Activated T-helper 2 cell treated with anti-CD3 and anti-CD28 coated beads, Interferon-gamma antibody, Interleukin-2, Interleukin-4, amounts not matched to agents 10 μg/mL and 5 μg/mL and 100 μg/mL, durations not matched to agents 14 hours and 24 hours and 36 hours (primary cell): ENCODE measurements at regions not wholly inside any gene's neighbourhood (a gene's known extent, or its start where the extent isn't known, plus 50 kb on each side); places are given as distances from the start of the nearest gene placed in this dataset.
"Not testable (repeated sequence)": the region's sequence is repeated elsewhere in the genome, so short reads cannot be mapped to it uniquely, and the experiment has no call there.

Source experiments
- DNase-seq: peaks from one replicate; pipeline ENCODE4 v3.0.0; 2021; ENCODE audit warnings: low spot score
- H3K27ac Mint-ChIP-seq: one replicate; pipeline ENCODE4 v1.8.0; 2021; ENCODE audit warnings: mixed read lengths
- H3K27me3 Mint-ChIP-seq: one replicate; pipeline ENCODE4 v1.8.0; 2021; ENCODE audit warnings: low read depth, mixed read lengths
- H3K36me3 Mint-ChIP-seq: one replicate; pipeline ENCODE4 v1.8.0; 2021; ENCODE audit warnings: low read depth, mixed read lengths
- H3K4me1 Mint-ChIP-seq: one replicate; pipeline ENCODE4 v1.8.0; 2021; ENCODE audit warnings: low read depth, mixed read lengths
- H3K4me3 Mint-ChIP-seq: one replicate; pipeline ENCODE4 v1.8.0; 2021; ENCODE audit warnings: low read depth, mild to moderate bottlenecking, moderate library complexity, mixed read lengths
- H3K9me3 Mint-ChIP-seq: one replicate; pipeline ENCODE4 v1.8.0; 2021; ENCODE audit warnings: mixed read lengths
- intact Hi-C: fragments of 100-400 bp; cut with micrococcal nuclease; formaldehyde crosslinking; loops from one replicate; pipeline ENCODE4 v1.15.1; 2023

GRCh38 chr14:34273716-34274115 is 188.3 kb downstream of the SPTSSA start:
- H3K4me1 Mint-ChIP-seq, H3K27ac Mint-ChIP-seq, intact Hi-C loops, H3K36me3 Mint-ChIP-seq, H3K4me3 Mint-ChIP-seq, H3K9me3 Mint-ChIP-seq, H3K27me3 Mint-ChIP-seq, DNase-seq: not testable (repeated sequence)

- no peak for DNase-seq
- H3K36me3 Mint-ChIP-seq, result no peaks in the 10 kb centered on the region
- no peaks in the 10 kb centered on the region for H3K4me1 Mint-ChIP-seq
- H3K4me3 Mint-ChIP-seq, result no peak overlapping the region
- no peaks in the 10 kb centered on the region for H3K9me3 Mint-ChIP-seq
- H3K27me3 Mint-ChIP-seq, result peaks cover 5% of the 10 kb centered on the region
- intact Hi-C loops, result no loop called here
- no peak overlapping the region for H3K27ac Mint-ChIP-seq
Measured at GRCh38 chr14:34270361-34270760, 191.7 kb downstream of the SPTSSA start.

- no peak for DNase-seq
- Mint-ChIP-seq H3K27me3 (peaks cover 9% of the 10 kb centered on the region), H3K4me1 (no peaks in the 10 kb centered on the region)
Measured at GRCh38 chr14:34266344-34266743, 195.7 kb downstream of the SPTSSA start.

GRCh38 chr14:34262127-34262910 is 199.7 kb downstream of the SPTSSA start:
- Mint-ChIP-seq H3K4me1 (no peaks in the 10 kb centered on the region), H3K27me3 (peaks cover 11% of the 10 kb centered on the region), H3K36me3 (no peaks in the 10 kb centered on the region), H3K9me3 (no peaks in the 10 kb centered on the region), H3K27ac (no peak overlapping the region), H3K4me3 (no peak overlapping the region)
- no peak for DNase-seq
- intact Hi-C loops, result no loop called here

More at GRCh38 chr14:34266344-34266743, 195.7 kb downstream of the SPTSSA start:
- Mint-ChIP-seq H3K4me3 (no peak overlapping the region), H3K27ac (no peak overlapping the region), H3K36me3 (no peaks in the 10 kb centered on the region), H3K9me3 (no peaks in the 10 kb centered on the region)
- intact Hi-C loops, result no loop called here

GRCh38 chr14:34259996-34260395 is 202.0 kb downstream of the SPTSSA start:
- H3K27me3 Mint-ChIP-seq, result peaks cover 13% of the 10 kb centered on the region
- H3K9me3 Mint-ChIP-seq, result no peaks in the 10 kb centered on the region
- H3K4me3 Mint-ChIP-seq, result no peak overlapping the region
- H3K36me3 Mint-ChIP-seq, result no peaks in the 10 kb centered on the region
- H3K4me1 Mint-ChIP-seq, result no peaks in the 10 kb centered on the region
- DNase-seq, result no peak
- intact Hi-C loops, result no loop called here
- H3K27ac Mint-ChIP-seq, result no peak overlapping the region

GRCh38 chr14:34258318-34258717 is 203.7 kb downstream of the SPTSSA start:
- no peaks in the 10 kb centered on the region for H3K9me3 Mint-ChIP-seq
- intact Hi-C loops, result no loop called here

GRCh38 chr14:34257505-34257904 is 204.5 kb downstream of the SPTSSA start:
- H3K27ac Mint-ChIP-seq, result no peak overlapping the region
- intact Hi-C loops, result no loop called here
- H3K36me3 Mint-ChIP-seq, result no peaks in the 10 kb centered on the region
- H3K9me3 Mint-ChIP-seq, result no peaks in the 10 kb centered on the region
- no peaks in the 10 kb centered on the region for H3K4me1 Mint-ChIP-seq
- peaks cover 15% of the 10 kb centered on the region for H3K27me3 Mint-ChIP-seq
- DNase-seq, result no peak
- no peak overlapping the region for H3K4me3 Mint-ChIP-seq

More at GRCh38 chr14:34258318-34258717, 203.7 kb downstream of the SPTSSA start:
- H3K36me3 Mint-ChIP-seq, result no peaks in the 10 kb centered on the region
- H3K27ac Mint-ChIP-seq, result no peak overlapping the region
- H3K4me1 Mint-ChIP-seq, result no peaks in the 10 kb centered on the region
- no peak overlapping the region for H3K4me3 Mint-ChIP-seq
- H3K27me3 Mint-ChIP-seq, result peaks cover 13% of the 10 kb centered on the region
- DNase-seq, result no peak

GRCh38 chr14:34256223-34256622 is 205.8 kb downstream of the SPTSSA start:
- DNase-seq, result no peak
- peaks cover 10% of the 10 kb centered on the region for H3K27me3 Mint-ChIP-seq
- H3K9me3 Mint-ChIP-seq, result no peaks in the 10 kb centered on the region
- intact Hi-C loops, result no loop called here
- H3K36me3 Mint-ChIP-seq, result no peaks in the 10 kb centered on the region
- H3K27ac Mint-ChIP-seq, result no peak overlapping the region
- H3K4me3 Mint-ChIP-seq, result no peak overlapping the region
- H3K4me1 Mint-ChIP-seq, result no peaks in the 10 kb centered on the region

- DNase-seq, result no peak
- Mint-ChIP-seq H3K36me3 (no peaks in the 10 kb centered on the region), H3K27me3 (peaks cover 10% of the 10 kb centered on the region), H3K9me3 (no peaks in the 10 kb centered on the region), H3K4me3 (no peak overlapping the region), H3K27ac (no peak overlapping the region), H3K4me1 (no peaks in the 10 kb centered on the region)
- intact Hi-C loops, result no loop called here
Measured at GRCh38 chr14:34254571-34254970, 207.5 kb downstream of the SPTSSA start.

- Mint-ChIP-seq H3K27me3 (peaks cover 10% of the 10 kb centered on the region), H3K9me3 (no peaks in the 10 kb centered on the region)
Measured at GRCh38 chr14:34254031-34254430, 208.0 kb downstream of the SPTSSA start.

GRCh38 chr14:34252227-34252626 is 209.8 kb downstream of the SPTSSA start:
- no peaks in the 10 kb centered on the region for H3K9me3 Mint-ChIP-seq
- DNase-seq, result no peak
- no peaks in the 10 kb centered on the region for H3K36me3 Mint-ChIP-seq
- H3K4me3 Mint-ChIP-seq, result no peak overlapping the region
- H3K4me1 Mint-ChIP-seq, result no peaks in the 10 kb centered on the region
- no peak overlapping the region for H3K27ac Mint-ChIP-seq
- peaks cover 6% of the 10 kb centered on the region for H3K27me3 Mint-ChIP-seq
- intact Hi-C loops, result no loop called here

More at GRCh38 chr14:34254031-34254430, 208.0 kb downstream of the SPTSSA start:
- no peak for DNase-seq
- intact Hi-C loops, result no loop called here
- Mint-ChIP-seq H3K4me1 (no peaks in the 10 kb centered on the region), H3K36me3 (no peaks in the 10 kb centered on the region), H3K4me3 (no peak overlapping the region), H3K27ac (no peak overlapping the region)

GRCh38 chr14:34251662-34252061 is 210.4 kb downstream of the SPTSSA start:
- H3K27ac Mint-ChIP-seq, result no peak overlapping the region
- intact Hi-C loops, result no loop called here
- DNase-seq, result no peak
- H3K27me3 Mint-ChIP-seq, result peaks cover 5% of the 10 kb centered on the region
- H3K9me3 Mint-ChIP-seq, result no peaks in the 10 kb centered on the region
- H3K36me3 Mint-ChIP-seq, result no peaks in the 10 kb centered on the region
- no peak overlapping the region for H3K4me3 Mint-ChIP-seq
- no peaks in the 10 kb centered on the region for H3K4me1 Mint-ChIP-seq

GRCh38 chr14:34250959-34251358 is 211.1 kb downstream of the SPTSSA start:
- Mint-ChIP-seq H3K4me1 (no peaks in the 10 kb centered on the region), H3K27me3 (peaks cover 10% of the 10 kb centered on the region), H3K9me3 (no peaks in the 10 kb centered on the region), H3K36me3 (no peaks in the 10 kb centered on the region), H3K4me3 (no peak overlapping the region), H3K27ac (no peak overlapping the region)
- no peak for DNase-seq
- intact Hi-C loops, result no loop called here
